Stimulated activated CD8-positive, alpha-beta memory T cell treated with anti-CD3 and anti-CD28 coated beads, Interleukin-2, amount 100 ng/mL, for 1 hour (primary cell): ENCODE measurements at regions not wholly inside any gene's neighbourhood (a gene's known extent, or its start where the extent isn't known, plus 50 kb on each side); places are given as distances from the start of the nearest gene placed in this dataset.

Experiments
- DNase-seq, 2 donors: peaks; one replicate each; pipeline ENCODE4 v3.0.0-alpha.2; 2020; ENCODE audit warnings: low read depth in 2 of 2

GRCh38 chr22:48843640-48844039, 984.0 kb downstream of the BRD1 start:
- DNase-seq: no peak

GRCh38 chr22:48842976-48843375, 984.7 kb downstream of the BRD1 start:
- no peak for DNase-seq

- no peak for DNase-seq
Measured at GRCh38 chr22:48842583-48842945, 985.1 kb downstream of the BRD1 start.

- DNase-seq: no peak
Measured at GRCh38 chr22:48841881-48842582, 985.6 kb downstream of the BRD1 start.

- no peak for DNase-seq
Measured at GRCh38 chr22:48840112-48840949, 987.3 kb downstream of the BRD1 start.

GRCh38 chr22:48838846-48839730, 988.6 kb downstream of the BRD1 start:
- DNase-seq: no peak

- no peak for DNase-seq
Measured at GRCh38 chr22:48838376-48838775, 989.3 kb downstream of the BRD1 start.

- DNase-seq: no peak
Measured at GRCh38 chr22:48837341-48837935, 990.2 kb downstream of the BRD1 start.

- DNase-seq: no peak
Measured at GRCh38 chr22:48836673-48837340, 990.9 kb downstream of the BRD1 start.

- no peak for DNase-seq
Measured at GRCh38 chr22:48835857-48836672, 991.6 kb downstream of the BRD1 start.

- DNase-seq: no peak
Measured at GRCh38 chr22:48835364-48835763, 992.3 kb downstream of the BRD1 start.

GRCh38 chr22:48834404-48834803, 993.3 kb downstream of the BRD1 start:
- DNase-seq: no peak

GRCh38 chr22:48832592-48832991, 995.1 kb downstream of the BRD1 start:
- DNase-seq: no peak

- no peak for DNase-seq
Measured at GRCh38 chr22:48829908-48830307, 997.8 kb downstream of the BRD1 start.

GRCh38 chr22:48828688-48829087, 999.0 kb downstream of the BRD1 start:
- DNase-seq: no peak

GRCh38 chr22:48827904-48828555, 999.6 kb downstream of the BRD1 start:
- no peak for DNase-seq

- no peak for DNase-seq
Measured at GRCh38 chr22:48827268-48827846, 1000.3 kb downstream of the BRD1 start.

- DNase-seq: no peak
Measured at GRCh38 chr22:48826546-48826945, 1001.1 kb downstream of the BRD1 start.

- no peak for DNase-seq
Measured at GRCh38 chr22:48825802-48826520, 1001.7 kb downstream of the BRD1 start.
